GM12875 (cell line): ENCODE measurements at regions not wholly inside any gene's neighbourhood (a gene's known extent, or its start where the extent isn't known, plus 50 kb on each side); places are given as distances from the start of the nearest gene placed in this dataset.

Experiments
- H3K4me3 ChIP-seq: one replicate; pipeline ENCODE4 v1.5.1; 2011; ENCODE audit warnings: low read depth, low read length, control low read depth
- CTCF ChIP-seq: IDR thresholded peaks from 2 replicates; pipeline ENCODE4 v1.5.1; 2011; ENCODE audit warnings: low read depth, mild to moderate bottlenecking, control low read depth, inconsistent platforms, low read length, moderate library complexity, borderline replicate concordance; ENCODE audit not compliant: insufficient read depth

GRCh38 chr4:145281224-145281623 lies 100.8 kb upstream of the OTUD4 start:
- no peak for TF ChIP-seq CTCF
- no peak overlapping the region for H3K4me3 ChIP-seq

- H3K4me3 ChIP-seq = no peak overlapping the region
- TF ChIP-seq CTCF = no peak
Measured at GRCh38 chr4:145280541-145280940, 100.2 kb upstream of the OTUD4 start.

GRCh38 chr4:145279122-145279960 lies 99.0 kb upstream of the OTUD4 start:
- TF ChIP-seq CTCF = no peak
- no peak overlapping the region for H3K4me3 ChIP-seq

GRCh38 chr4:145278341-145279121 lies 98.1 kb upstream of the OTUD4 start:
- no peak for TF ChIP-seq CTCF
- no peak overlapping the region for H3K4me3 ChIP-seq

- no peak for TF ChIP-seq CTCF
Measured at GRCh38 chr4:145277011-145277410, 96.6 kb upstream of the OTUD4 start.

GRCh38 chr4:145276050-145276449 lies 95.7 kb upstream of the OTUD4 start:
- no peak for TF ChIP-seq CTCF
- no peak overlapping the region for H3K4me3 ChIP-seq

More at GRCh38 chr4:145277011-145277410, 96.6 kb upstream of the OTUD4 start:
- H3K4me3 ChIP-seq = no peak overlapping the region
